ENCODE measurements at regions not wholly inside any gene's neighbourhood (a gene's known extent, or its start where the extent isn't known, plus 50 kb on each side); places are given as distances from the start of the nearest gene placed in this dataset.
A peak's percentile ranks its signal among the peaks of the same experiment; 100 is the strongest.

GRCh38 chr12:93142881-93143280 is 213.8 kb upstream of the EEA1 start:
- Histone ChIP-seq H3K9me3 (ENCODE audit: insufficient read depth, low read depth, low read length) (no peaks in the 10 kb centered on the region), H3K36me3 (ENCODE audit: control insufficient read depth in 1 of 2, insufficient read depth in 2 of 2, low read length in 2 of 2) (no peaks in the 10 kb centered on the region), H3K79me1 (ENCODE audit: low read length) (no peaks in the 10 kb centered on the region), H3K79me2 (ENCODE audit: control insufficient read depth, insufficient read depth, low read length, poor library complexity) (no peaks in the 10 kb centered on the region), H4K8ac (ENCODE audit: low read depth, low read length) (no peak overlapping the region), H3K27me3 (ENCODE audit: insufficient read depth, low read length) (no peaks in the 10 kb centered on the region), H3K14ac (ENCODE audit: low read length) (no peak overlapping the region), H3K4me3 (ENCODE audit: low read depth, low read length) (no peak overlapping the region), H2AK5ac (ENCODE audit: low read length) (no peak overlapping the region), H2AFZ (ENCODE audit: insufficient read depth, low read length, poor library complexity) (no peak overlapping the region), H3K18ac (ENCODE audit: low read length) (no peak overlapping the region), H4K12ac (ENCODE audit: low read depth, low read length) (no peak overlapping the region), H3K4me2 (ENCODE audit: low read length) (no peak overlapping the region), H3K4ac (ENCODE audit: low read depth, low read length) (no peak overlapping the region), H2BK5ac (ENCODE audit: low read depth, low read length, poor library complexity) (no peak overlapping the region), H4K91ac (ENCODE audit: low read depth, low read length) (no peak overlapping the region), H3K27ac (ENCODE audit: low read depth, low read length) (no peak overlapping the region), H3K23ac (ENCODE audit: low read length) (no peak overlapping the region), H2BK12ac (ENCODE audit: low read length) (no peak overlapping the region), H3K9ac (ENCODE audit: low read length) (no peak overlapping the region), H3K4me1 (ENCODE audit: control insufficient read depth in 1 of 2, insufficient read depth in 2 of 2, low read length in 2 of 2) (peaks cover 0 to 5% of the 10 kb centered on the region in 2 experiments), H2BK120ac (ENCODE audit: insufficient read depth, low read length, poor library complexity) (no peak overlapping the region)
- WGBS (ENCODE audit: extremely low coverage, insufficient coverage, insufficient read length) = no CpG with 5 or more reads among the region's 3 CpGs
- DNase-seq = no peak

GRCh38 chr12:93144109-93144508 is 215.0 kb upstream of the EEA1 start:
- Histone ChIP-seq H3K23ac (ENCODE audit: low read length) (no peak overlapping the region), H3K4me2 (ENCODE audit: low read length) (no peak overlapping the region), H2BK120ac (ENCODE audit: insufficient read depth, low read length, poor library complexity) (no peak overlapping the region), H4K91ac (ENCODE audit: low read depth, low read length) (no peak overlapping the region), H2AK5ac (ENCODE audit: low read length) (no peak overlapping the region), H3K79me1 (ENCODE audit: low read length) (no peaks in the 10 kb centered on the region), H3K9ac (ENCODE audit: low read length) (no peak overlapping the region), H3K4ac (ENCODE audit: low read depth, low read length) (no peak overlapping the region), H3K4me3 (ENCODE audit: low read depth, low read length) (no peak overlapping the region), H3K18ac (ENCODE audit: low read length) (no peak overlapping the region), H3K27ac (ENCODE audit: low read depth, low read length) (no peak overlapping the region), H3K79me2 (ENCODE audit: control insufficient read depth, insufficient read depth, low read length, poor library complexity) (no peaks in the 10 kb centered on the region), H3K36me3 (ENCODE audit: control insufficient read depth in 1 of 2, insufficient read depth in 2 of 2, low read length in 2 of 2) (no peaks in the 10 kb centered on the region), H4K12ac (ENCODE audit: low read depth, low read length) (no peak overlapping the region), H3K14ac (ENCODE audit: low read length) (no peak overlapping the region), H3K9me3 (ENCODE audit: insufficient read depth, low read depth, low read length) (no peaks in the 10 kb centered on the region), H4K8ac (ENCODE audit: low read depth, low read length) (no peak overlapping the region), H2BK5ac (ENCODE audit: low read depth, low read length, poor library complexity) (no peak overlapping the region), H3K4me1 (ENCODE audit: control insufficient read depth in 1 of 2, insufficient read depth in 2 of 2, low read length in 2 of 2) (peaks cover 0 to 1% of the 10 kb centered on the region in 2 experiments), H2AFZ (ENCODE audit: insufficient read depth, low read length, poor library complexity) (no peak overlapping the region), H3K27me3 (ENCODE audit: insufficient read depth, low read length) (no peaks in the 10 kb centered on the region), H2BK12ac (ENCODE audit: low read length) (no peak overlapping the region)
- no peak for DNase-seq
- WGBS (ENCODE audit: extremely low coverage, insufficient coverage, insufficient read length) = no CpG with 5 or more reads among the region's 2 CpGs

DNA sequence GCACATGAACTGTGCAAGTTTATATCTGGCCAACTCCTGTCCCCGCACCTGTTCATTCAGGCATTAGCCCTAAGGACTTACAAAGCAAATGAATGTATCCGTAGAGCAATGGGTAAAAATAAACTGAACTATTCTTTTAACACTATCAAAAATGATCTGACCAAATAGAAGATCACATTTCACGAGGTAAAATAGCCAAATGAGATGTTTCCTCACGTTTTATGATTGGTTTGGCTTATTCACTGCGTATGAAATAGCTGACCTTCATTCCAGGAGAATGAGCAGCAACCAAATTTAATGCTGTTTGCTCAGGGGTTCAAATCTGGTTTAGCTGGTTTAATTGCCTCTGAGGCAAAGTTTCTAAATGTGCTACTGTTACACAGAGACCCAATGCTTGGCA is 216.0 kb upstream of the EEA1 start:
- Histone ChIP-seq H2BK12ac (ENCODE audit: low read length) (no peak overlapping the region), H3K9me3 (ENCODE audit: insufficient read depth, low read depth, low read length) (no peaks in the 10 kb centered on the region), H3K4me1 (ENCODE audit: control insufficient read depth in 1 of 2, insufficient read depth in 2 of 2, low read length in 2 of 2) (peaks cover 0 to 2% of the 10 kb centered on the region in 2 experiments), H3K23ac (ENCODE audit: low read length) (no peak overlapping the region), H2AK5ac (ENCODE audit: low read length) (no peak overlapping the region), H3K14ac (ENCODE audit: low read length) (no peak overlapping the region), H3K4ac (ENCODE audit: low read depth, low read length) (no peak overlapping the region), H3K18ac (ENCODE audit: low read length) (no peak overlapping the region), H3K79me1 (ENCODE audit: low read length) (no peaks in the 10 kb centered on the region), H3K27me3 (ENCODE audit: insufficient read depth, low read length) (no peaks in the 10 kb centered on the region), H4K12ac (ENCODE audit: low read depth, low read length) (no peak overlapping the region), H3K79me2 (ENCODE audit: control insufficient read depth, insufficient read depth, low read length, poor library complexity) (no peaks in the 10 kb centered on the region), H4K8ac (ENCODE audit: low read depth, low read length) (no peak overlapping the region), H3K27ac (ENCODE audit: low read depth, low read length) (no peak overlapping the region), H4K91ac (ENCODE audit: low read depth, low read length) (no peak overlapping the region), H2AFZ (ENCODE audit: insufficient read depth, low read length, poor library complexity) (no peak overlapping the region), H3K4me2 (ENCODE audit: low read length) (no peak overlapping the region), H3K9ac (ENCODE audit: low read length) (no peak overlapping the region), H3K4me3 (ENCODE audit: low read depth, low read length) (no peak overlapping the region), H2BK5ac (ENCODE audit: low read depth, low read length, poor library complexity) (no peak overlapping the region), H2BK120ac (ENCODE audit: insufficient read depth, low read length, poor library complexity) (no peak overlapping the region), H3K36me3 (ENCODE audit: control insufficient read depth in 1 of 2, insufficient read depth in 2 of 2, low read length in 2 of 2) (no peaks in the 10 kb centered on the region)
- DNase-seq = peak; percentile 83 to 94
- no CpG with 5 or more reads among the region's 5 CpGs for WGBS (ENCODE audit: extremely low coverage, insufficient coverage, insufficient read length)

DNA sequence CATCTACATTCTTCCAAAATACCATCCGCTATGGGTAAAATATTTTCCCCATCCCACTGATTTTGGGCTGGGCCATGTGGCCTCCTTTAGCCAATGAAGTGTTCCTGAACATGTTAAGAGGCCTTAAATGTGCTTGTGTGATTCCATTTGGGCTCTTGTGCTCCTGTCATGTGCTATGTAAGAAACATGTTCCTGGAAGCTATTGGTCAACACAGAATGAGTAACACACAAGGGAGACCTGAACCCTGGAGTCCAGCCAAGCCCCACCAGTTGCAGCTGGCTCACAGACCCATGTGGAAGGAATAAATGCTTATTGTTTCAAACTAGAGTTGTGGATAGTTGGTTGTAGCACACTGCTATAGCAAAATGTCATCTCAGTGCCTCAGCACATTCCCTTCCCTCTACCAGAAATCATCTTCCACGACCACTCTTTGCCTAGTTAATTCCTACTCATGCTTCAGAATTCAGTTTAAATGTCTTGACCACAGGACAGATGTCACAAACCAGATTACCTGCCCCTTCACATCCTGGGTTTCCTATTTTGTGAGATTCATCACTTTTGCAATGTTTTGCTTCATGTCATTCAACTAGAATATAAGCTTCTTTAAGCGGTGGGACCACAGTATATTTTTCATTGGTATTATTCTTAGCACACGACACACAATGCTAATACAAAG is 217.3 kb upstream of the EEA1 start:
- no peak overlapping the region for H2BK120ac ChIP-seq (ENCODE audit: insufficient read depth, low read length, poor library complexity)
- H3K23ac ChIP-seq (ENCODE audit: low read length) = no peak overlapping the region
- no peaks in the 10 kb centered on the region for H3K79me2 ChIP-seq (ENCODE audit: control insufficient read depth, insufficient read depth, low read length, poor library complexity)
- H2AK5ac ChIP-seq (ENCODE audit: low read length) = no peak overlapping the region
- no peak overlapping the region for H2BK5ac ChIP-seq (ENCODE audit: low read depth, low read length, poor library complexity)
- no peak overlapping the region for H3K4me3 ChIP-seq (ENCODE audit: low read depth, low read length)
- H3K27me3 ChIP-seq (ENCODE audit: insufficient read depth, low read length) = no peaks in the 10 kb centered on the region
- no peak overlapping the region for H3K14ac ChIP-seq (ENCODE audit: low read length)
- peaks cover 0 to 2% of the 10 kb centered on the region in 2 experiments for H3K4me1 ChIP-seq (ENCODE audit: control insufficient read depth in 1 of 2, insufficient read depth in 2 of 2, low read length in 2 of 2)
- H3K4ac ChIP-seq (ENCODE audit: low read depth, low read length) = no peak overlapping the region
- H3K27ac ChIP-seq (ENCODE audit: low read depth, low read length) = no peak overlapping the region
- WGBS (ENCODE audit: extremely low coverage, insufficient coverage, insufficient read length) = 100% methylated on average over 1 of the region's 4 CpGs
- no peaks in the 10 kb centered on the region for H3K9me3 ChIP-seq (ENCODE audit: insufficient read depth, low read depth, low read length)
- DNase-seq = no peak
- H3K4me2 ChIP-seq (ENCODE audit: low read length) = no peak overlapping the region
- H3K9ac ChIP-seq (ENCODE audit: low read length) = no peak overlapping the region
- H2BK12ac ChIP-seq (ENCODE audit: low read length) = no peak overlapping the region
- H3K79me1 ChIP-seq (ENCODE audit: low read length) = no peaks in the 10 kb centered on the region
- no peak overlapping the region for H2AFZ ChIP-seq (ENCODE audit: insufficient read depth, low read length, poor library complexity)
- H4K12ac ChIP-seq (ENCODE audit: low read depth, low read length) = no peak overlapping the region
- H4K8ac ChIP-seq (ENCODE audit: low read depth, low read length) = no peak overlapping the region
- no peak overlapping the region for H3K18ac ChIP-seq (ENCODE audit: low read length)
- no peaks in the 10 kb centered on the region for H3K36me3 ChIP-seq (ENCODE audit: control insufficient read depth in 1 of 2, insufficient read depth in 2 of 2, low read length in 2 of 2)
- no peak overlapping the region for H4K91ac ChIP-seq (ENCODE audit: low read depth, low read length)
